ENCODE measurements at regions not wholly inside any gene's neighbourhood (a gene's known extent, or its start where the extent isn't known, plus 50 kb on each side); places are given as distances from the start of the nearest gene placed in this dataset.

DNA sequence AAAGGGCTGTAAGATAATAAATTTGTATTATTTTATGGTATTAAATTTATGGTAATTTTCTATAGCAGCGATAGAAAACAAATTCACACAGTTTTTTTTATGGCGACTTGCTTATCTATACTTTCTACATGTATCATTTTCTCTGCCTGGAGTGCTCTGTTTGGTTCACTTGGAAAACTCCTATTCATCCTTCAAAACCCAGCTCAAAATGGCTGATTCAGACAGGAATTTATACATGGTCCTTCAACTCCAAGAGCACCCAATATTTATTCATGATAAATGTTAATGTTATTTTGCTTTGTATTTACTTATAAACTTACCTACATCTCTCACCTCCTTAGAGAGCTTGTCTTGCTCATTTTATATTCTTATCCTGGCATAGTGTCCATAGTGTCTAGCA, 55.6 kb upstream of the SSX2IP start:
- H3K9ac ChIP-seq (ENCODE audit: low read length): no peak overlapping the region
- no peak overlapping the region for H2AFZ ChIP-seq (ENCODE audit: low read depth, low read length, severe bottlenecking)
- H3K4me3 ChIP-seq (ENCODE audit: insufficient read depth, low read length, poor library complexity, severe bottlenecking): no peak overlapping the region
- no peaks in the 10 kb centered on the region for H4K20me1 ChIP-seq (ENCODE audit: low read depth, low read length)
- H3K79me2 ChIP-seq (ENCODE audit: insufficient read depth, low read length): no peaks in the 10 kb centered on the region
- no peak overlapping the region for H3K4me2 ChIP-seq (ENCODE audit: low read depth, low read length, poor library complexity, severe bottlenecking)
- no peak for TF ChIP-seq EZH2phosphoT487 (conservative IDR thresholded peaks at IDR 0.05; ENCODE audit: low read length)
- TF ChIP-seq CTCF (IDR thresholded peaks at IDR 0.05; ENCODE audit: insufficient read depth, low read length, poor library complexity, severe bottlenecking): no peak
- no peak overlapping the region for H3K27ac ChIP-seq (ENCODE audit: low read depth, low read length)
- no peaks in the 10 kb centered on the region for H3K9me3 ChIP-seq (ENCODE audit: insufficient read depth, low read length)
- H3F3A ChIP-seq (ENCODE audit: insufficient read depth): no peaks in the 10 kb centered on the region
- no peaks in the 10 kb centered on the region for H3K27me3 ChIP-seq (ENCODE audit: low read length)
- no peaks in the 10 kb centered on the region for H3K36me3 ChIP-seq (ENCODE audit: low read length)
- no peaks in the 10 kb centered on the region for H3K9me2 ChIP-seq (replicated peaks; ENCODE audit: insufficient read depth, low read length)

- no peak overlapping the region for H3K4me2 ChIP-seq (ENCODE audit: low read depth, low read length, poor library complexity, severe bottlenecking)
- H3K9me2 ChIP-seq (replicated peaks; ENCODE audit: insufficient read depth, low read length): no peaks in the 10 kb centered on the region
- H3K36me3 ChIP-seq (ENCODE audit: low read length): no peaks in the 10 kb centered on the region
- no peaks in the 10 kb centered on the region for H3K79me2 ChIP-seq (ENCODE audit: insufficient read depth, low read length)
- no peaks in the 10 kb centered on the region for H4K20me1 ChIP-seq (ENCODE audit: low read depth, low read length)
- no peaks in the 10 kb centered on the region for H3K9me3 ChIP-seq (ENCODE audit: insufficient read depth, low read length)
- no peak overlapping the region for H3K4me3 ChIP-seq (ENCODE audit: insufficient read depth, low read length, poor library complexity, severe bottlenecking)
- H3K9ac ChIP-seq (ENCODE audit: low read length): no peak overlapping the region
- no peaks in the 10 kb centered on the region for H3K27me3 ChIP-seq (ENCODE audit: low read length)
- TF ChIP-seq EZH2phosphoT487 (conservative IDR thresholded peaks at IDR 0.05; ENCODE audit: low read length) (no peak), CTCF (IDR thresholded peaks at IDR 0.05; ENCODE audit: insufficient read depth, low read length, poor library complexity, severe bottlenecking) (no peak)
- no peak overlapping the region for H2AFZ ChIP-seq (ENCODE audit: low read depth, low read length, severe bottlenecking)
- no peaks in the 10 kb centered on the region for H3F3A ChIP-seq (ENCODE audit: insufficient read depth)
- H3K27ac ChIP-seq (ENCODE audit: low read depth, low read length): no peak overlapping the region
Observed at GRCh38 chr1:84743896-84744295, 53.6 kb upstream of the SSX2IP start.

DNA sequence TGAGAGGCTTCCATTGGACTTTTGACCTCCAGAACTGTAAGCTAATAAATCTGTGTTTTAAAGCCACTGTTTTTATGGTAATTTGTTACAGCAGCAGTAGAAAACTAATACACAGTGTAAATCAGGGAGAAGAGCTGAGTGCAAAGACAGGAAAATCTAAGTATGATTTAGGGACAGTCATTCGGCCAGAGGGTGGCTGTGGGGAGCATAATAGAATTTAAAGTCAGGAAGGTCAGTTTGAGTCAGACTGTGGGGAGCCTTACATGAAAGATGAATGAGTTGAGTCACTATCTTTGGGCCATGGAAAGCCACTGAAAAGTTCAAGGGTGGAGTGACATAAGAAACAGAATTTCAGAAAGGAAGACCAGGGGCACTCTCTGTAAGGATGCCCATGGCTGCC, 52.4 kb upstream of the SSX2IP start:
- no peak overlapping the region for H3K9ac ChIP-seq (ENCODE audit: low read length)
- no peak overlapping the region for H3K4me2 ChIP-seq (ENCODE audit: low read depth, low read length, poor library complexity, severe bottlenecking)
- H3K27ac ChIP-seq (ENCODE audit: low read depth, low read length): no peak overlapping the region
- H2AFZ ChIP-seq (ENCODE audit: low read depth, low read length, severe bottlenecking): no peak overlapping the region
- no peak overlapping the region for H3K4me3 ChIP-seq (ENCODE audit: insufficient read depth, low read length, poor library complexity, severe bottlenecking)
- no peaks in the 10 kb centered on the region for H3F3A ChIP-seq (ENCODE audit: insufficient read depth)
- no peaks in the 10 kb centered on the region for H3K36me3 ChIP-seq (ENCODE audit: low read length)
- H3K27me3 ChIP-seq (ENCODE audit: low read length): no peaks in the 10 kb centered on the region
- no peaks in the 10 kb centered on the region for H3K79me2 ChIP-seq (ENCODE audit: insufficient read depth, low read length)
- no peaks in the 10 kb centered on the region for H3K9me3 ChIP-seq (ENCODE audit: insufficient read depth, low read length)
- no peaks in the 10 kb centered on the region for H4K20me1 ChIP-seq (ENCODE audit: low read depth, low read length)
- TF ChIP-seq EZH2phosphoT487 (conservative IDR thresholded peaks at IDR 0.05; ENCODE audit: low read length) (no peak), CTCF (IDR thresholded peaks at IDR 0.05; ENCODE audit: insufficient read depth, low read length, poor library complexity, severe bottlenecking) (no peak)
- H3K9me2 ChIP-seq (replicated peaks; ENCODE audit: insufficient read depth, low read length): no peaks in the 10 kb centered on the region
